ENCODE measurements at regions not wholly inside any gene's neighbourhood (a gene's known extent, or its start where the extent isn't known, plus 50 kb on each side); places are given as distances from the start of the nearest gene placed in this dataset.

- H3K4me3 ChIP-seq = no peak overlapping the region
- H3K27ac ChIP-seq = no peak overlapping the region
- intact Hi-C loops (cut with DNase I; ENCODE audit: low total_unique reads) (no loop called here), in situ Hi-C loops (cut with MboI; ENCODE audit: low sequenced_read_pairs in 4 of 4) (no loop called here)
- ATAC-seq (no peak), DNase-seq (no peak)
- TF ChIP-seq CTCF (IDR thresholded peaks at IDR 0.05 in 4 of 5, conservative IDR thresholded peaks at IDR 0.05 in 1 of 5) (no peak), POLR2A (IDR thresholded peaks at IDR 0.05) (no peak)
- H3K4me1 ChIP-seq = no peaks in the 10 kb centered on the region
- H3K9me3 ChIP-seq = no peaks in the 10 kb centered on the region
- H3K27me3 ChIP-seq = no peaks in the 10 kb centered on the region
- no peaks in the 10 kb centered on the region for H3K36me3 ChIP-seq
These were observed 624.3 kb upstream of the EPHA6 start for GRCh38 chr3:96190024-96190616.

- DNase-seq = no peak
- H3K36me3 ChIP-seq = no peaks in the 10 kb centered on the region
- H3K4me1 ChIP-seq = no peaks in the 10 kb centered on the region
- H3K9me3 ChIP-seq = no peaks in the 10 kb centered on the region
- no peaks in the 10 kb centered on the region for H3K27me3 ChIP-seq
- TF ChIP-seq POLR2A (IDR thresholded peaks at IDR 0.05) (no peak), CTCF (IDR thresholded peaks at IDR 0.05 in 4 of 5, conservative IDR thresholded peaks at IDR 0.05 in 1 of 5) (no peak)
- intact Hi-C loops (cut with DNase I; ENCODE audit: low total_unique reads) (no loop called here), in situ Hi-C loops (cut with MboI; ENCODE audit: low sequenced_read_pairs in 4 of 4) (no loop called here)
- no peak overlapping the region for H3K27ac ChIP-seq
- H3K4me3 ChIP-seq = no peak overlapping the region
- no peak for ATAC-seq
These were observed 621.3 kb upstream of the EPHA6 start for GRCh38 chr3:96192966-96193550.

- no peak overlapping the region for H3K4me3 ChIP-seq
- intact Hi-C loops (cut with DNase I; ENCODE audit: low total_unique reads) = no loop called here
- no peaks in the 10 kb centered on the region for H3K36me3 ChIP-seq
- H3K4me1 ChIP-seq = no peaks in the 10 kb centered on the region
- in situ Hi-C loops (cut with MboI; ENCODE audit: low sequenced_read_pairs in 4 of 4) = no loop called here
- no peak for ATAC-seq
- no peaks in the 10 kb centered on the region for H3K9me3 ChIP-seq
- DNase-seq = no peak
- no peak overlapping the region for H3K27ac ChIP-seq
- TF ChIP-seq CTCF (IDR thresholded peaks at IDR 0.05 in 4 of 5, conservative IDR thresholded peaks at IDR 0.05 in 1 of 5) (no peak), POLR2A (IDR thresholded peaks at IDR 0.05) (no peak)
- no peaks in the 10 kb centered on the region for H3K27me3 ChIP-seq
These were observed 613.5 kb upstream of the EPHA6 start for GRCh38 chr3:96200897-96201296.

GRCh38 chr3:96201463-96201862 lies 612.9 kb upstream of the EPHA6 start:
- no peak for ATAC-seq
- in situ Hi-C loops (cut with MboI; ENCODE audit: low sequenced_read_pairs in 4 of 4) = no loop called here
- no peak for DNase-seq
- Histone ChIP-seq H3K36me3 (no peaks in the 10 kb centered on the region), H3K27ac (no peak overlapping the region), H3K9me3 (no peaks in the 10 kb centered on the region), H3K4me1 (no peaks in the 10 kb centered on the region), H3K27me3 (no peaks in the 10 kb centered on the region), H3K4me3 (no peak overlapping the region)
- intact Hi-C loops (cut with DNase I; ENCODE audit: low total_unique reads) = no loop called here
- TF ChIP-seq CTCF (IDR thresholded peaks at IDR 0.05 in 4 of 5, conservative IDR thresholded peaks at IDR 0.05 in 1 of 5) (no peak), POLR2A (IDR thresholded peaks at IDR 0.05) (no peak)

- H3K4me3 ChIP-seq = no peak overlapping the region
- TF ChIP-seq POLR2A (IDR thresholded peaks at IDR 0.05) (no peak), CTCF (IDR thresholded peaks at IDR 0.05 in 4 of 5, conservative IDR thresholded peaks at IDR 0.05 in 1 of 5) (no peak)
- no peaks in the 10 kb centered on the region for H3K27me3 ChIP-seq
- H3K9me3 ChIP-seq = no peaks in the 10 kb centered on the region
- DNase-seq = no peak
- in situ Hi-C loops (cut with MboI; ENCODE audit: low sequenced_read_pairs in 4 of 4) = no loop called here
- no peak overlapping the region for H3K27ac ChIP-seq
- H3K4me1 ChIP-seq = no peaks in the 10 kb centered on the region
- no peaks in the 10 kb centered on the region for H3K36me3 ChIP-seq
- intact Hi-C loops (cut with DNase I; ENCODE audit: low total_unique reads) = no loop called here
- ATAC-seq = no peak
These were observed 612.2 kb upstream of the EPHA6 start for GRCh38 chr3:96202181-96202580.

Data from gastrocnemius medialis (tissue), 4 donors.